WTC11 (cell line): ENCODE measurements at regions not wholly inside any gene's neighbourhood (a gene's known extent, or its start where the extent isn't known, plus 50 kb on each side); places are given as distances from the start of the nearest gene placed in this dataset.

Source experiments
- ATF1 ChIP-seq: sonication (generic); formaldehyde crosslinking; IDR thresholded peaks from 2 replicates; pipeline ENCODE4 v1.8.1; 2023; ENCODE audit warnings: mild to moderate bottlenecking, moderate library complexity, missing genetic modification reagents
- CBFB ChIP-seq: sonication (generic); formaldehyde crosslinking; IDR thresholded peaks from 2 replicates; pipeline ENCODE4 v1.8.1; 2022; ENCODE audit warnings: mild to moderate bottlenecking, low read depth, missing genetic modification reagents
- FOXK1 ChIP-seq: sonication (generic); formaldehyde crosslinking; IDR thresholded peaks from 2 replicates; pipeline ENCODE4 v1.8.0; 2022; ENCODE audit warnings: mild to moderate bottlenecking, moderate library complexity, missing genetic modification reagents
- NR3C1 ChIP-seq: sonication (generic); formaldehyde crosslinking; conservative IDR thresholded peaks from 2 replicates; pipeline ENCODE4 v1.8.1; 2023; ENCODE audit warnings: low read depth, mild to moderate bottlenecking, missing genetic modification reagents
- ZNF416 ChIP-seq: fragments of 250-450 bp; sonication (Bioruptor Pico); IDR thresholded peaks from 2 replicates; pipeline ENCODE4 v1.9.0; 2021; ENCODE audit warnings: mild to moderate bottlenecking, inconsistent platforms
- TF ChIP-seq, protein P1 (sequence below): sonication (generic); formaldehyde crosslinking; IDR thresholded peaks from 2 replicates; pipeline ENCODE4 v1.8.1; 2022; ENCODE audit warnings: low read depth, mild to moderate bottlenecking, moderate library complexity, missing genetic modification reagents, borderline replicate concordance
- TF ChIP-seq, protein P2 (sequence below): sonication (generic); formaldehyde crosslinking; IDR thresholded peaks from 2 replicates; pipeline ENCODE4 v1.8.0; 2023; ENCODE audit warnings: missing genetic modification reagents
- TF ChIP-seq, protein P3 (sequence below): sonication (generic); formaldehyde crosslinking; IDR thresholded peaks from 2 replicates; pipeline ENCODE4 v1.8.0; 2022; ENCODE audit warnings: mild to moderate bottlenecking, missing genetic modification reagents
- TF ChIP-seq, protein P4 (sequence below): sonication (generic); formaldehyde crosslinking; IDR thresholded peaks from 2 replicates; pipeline ENCODE4 v1.8.0; 2022; ENCODE audit warnings: mild to moderate bottlenecking, missing genetic modification reagents
- TF ChIP-seq, protein P5 (sequence below): fragments of 200-600 bp; IDR thresholded peaks from 2 replicates; pipeline ENCODE4 v1.8.0; 2022; ENCODE audit warnings: antibody characterized with exemption

DNA sequence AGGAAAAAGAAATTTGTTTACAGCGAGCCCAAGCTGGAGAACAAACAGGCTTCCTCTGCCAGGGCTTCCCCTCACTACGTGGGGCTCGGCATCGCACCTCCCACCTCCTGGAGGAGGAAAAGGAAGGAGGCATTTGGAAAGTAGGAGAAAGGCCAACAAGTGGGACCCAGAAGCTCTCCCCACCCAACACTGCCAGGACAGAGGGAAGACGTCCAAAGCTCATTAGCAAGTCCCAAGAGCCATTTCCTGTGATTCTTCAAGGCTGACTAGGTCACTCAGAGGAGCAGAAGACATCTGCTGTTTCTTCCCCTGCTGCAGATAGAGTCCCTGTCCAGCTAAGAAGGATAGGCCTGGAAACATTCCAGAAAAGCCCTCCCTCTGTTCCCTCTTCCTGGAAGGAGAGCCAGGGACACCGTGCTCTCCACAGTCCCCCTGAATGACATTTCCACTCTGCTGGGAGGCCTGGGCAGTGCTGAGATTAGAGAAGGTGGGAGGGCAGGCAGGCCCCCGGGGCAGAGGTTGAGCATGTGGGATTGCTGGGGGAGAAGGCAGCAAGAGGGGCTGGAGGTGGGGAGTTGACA is 57.0 kb upstream of the NEURL1B start:
- TF ChIP-seq, protein P1, sequence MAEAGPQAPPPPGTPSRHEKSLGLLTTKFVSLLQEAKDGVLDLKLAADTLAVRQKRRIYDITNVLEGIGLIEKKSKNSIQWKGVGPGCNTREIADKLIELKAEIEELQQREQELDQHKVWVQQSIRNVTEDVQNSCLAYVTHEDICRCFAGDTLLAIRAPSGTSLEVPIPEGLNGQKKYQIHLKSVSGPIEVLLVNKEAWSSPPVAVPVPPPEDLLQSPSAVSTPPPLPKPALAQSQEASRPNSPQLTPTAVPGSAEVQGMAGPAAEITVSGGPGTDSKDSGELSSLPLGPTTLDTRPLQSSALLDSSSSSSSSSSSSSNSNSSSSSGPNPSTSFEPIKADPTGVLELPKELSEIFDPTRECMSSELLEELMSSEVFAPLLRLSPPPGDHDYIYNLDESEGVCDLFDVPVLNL = no peak
- TF ChIP-seq ATF1 (CRISPR knock-in tag) (no peak), ZNF416 (CRISPR knock-in tag) (no peak), NR3C1 (CRISPR knock-in tag) (no peak), CBFB (CRISPR knock-in tag) (no peak), FOXK1 (CRISPR knock-in tag) (no peak)
- TF ChIP-seq, protein P2, sequence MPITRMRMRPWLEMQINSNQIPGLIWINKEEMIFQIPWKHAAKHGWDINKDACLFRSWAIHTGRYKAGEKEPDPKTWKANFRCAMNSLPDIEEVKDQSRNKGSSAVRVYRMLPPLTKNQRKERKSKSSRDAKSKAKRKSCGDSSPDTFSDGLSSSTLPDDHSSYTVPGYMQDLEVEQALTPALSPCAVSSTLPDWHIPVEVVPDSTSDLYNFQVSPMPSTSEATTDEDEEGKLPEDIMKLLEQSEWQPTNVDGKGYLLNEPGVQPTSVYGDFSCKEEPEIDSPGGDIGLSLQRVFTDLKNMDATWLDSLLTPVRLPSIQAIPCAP (CRISPR knock-in tag) = no peak
- TF ChIP-seq, protein P3, sequence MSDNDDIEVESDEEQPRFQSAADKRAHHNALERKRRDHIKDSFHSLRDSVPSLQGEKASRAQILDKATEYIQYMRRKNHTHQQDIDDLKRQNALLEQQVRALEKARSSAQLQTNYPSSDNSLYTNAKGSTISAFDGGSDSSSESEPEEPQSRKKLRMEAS (CRISPR knock-in tag) = no peak
- TF ChIP-seq, protein P4, sequence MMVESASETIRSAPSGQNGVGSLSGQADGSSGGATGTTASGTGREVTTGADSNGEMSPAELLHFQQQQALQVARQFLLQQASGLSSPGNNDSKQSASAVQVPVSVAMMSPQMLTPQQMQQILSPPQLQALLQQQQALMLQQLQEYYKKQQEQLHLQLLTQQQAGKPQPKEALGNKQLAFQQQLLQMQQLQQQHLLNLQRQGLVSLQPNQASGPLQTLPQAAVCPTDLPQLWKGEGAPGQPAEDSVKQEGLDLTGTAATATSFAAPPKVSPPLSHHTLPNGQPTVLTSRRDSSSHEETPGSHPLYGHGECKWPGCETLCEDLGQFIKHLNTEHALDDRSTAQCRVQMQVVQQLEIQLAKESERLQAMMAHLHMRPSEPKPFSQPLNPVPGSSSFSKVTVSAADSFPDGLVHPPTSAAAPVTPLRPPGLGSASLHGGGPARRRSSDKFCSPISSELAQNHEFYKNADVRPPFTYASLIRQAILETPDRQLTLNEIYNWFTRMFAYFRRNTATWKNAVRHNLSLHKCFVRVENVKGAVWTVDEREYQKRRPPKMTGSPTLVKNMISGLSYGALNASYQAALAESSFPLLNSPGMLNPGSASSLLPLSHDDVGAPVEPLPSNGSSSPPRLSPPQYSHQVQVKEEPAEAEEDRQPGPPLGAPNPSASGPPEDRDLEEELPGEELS = no peak
- TF ChIP-seq, protein P5, sequence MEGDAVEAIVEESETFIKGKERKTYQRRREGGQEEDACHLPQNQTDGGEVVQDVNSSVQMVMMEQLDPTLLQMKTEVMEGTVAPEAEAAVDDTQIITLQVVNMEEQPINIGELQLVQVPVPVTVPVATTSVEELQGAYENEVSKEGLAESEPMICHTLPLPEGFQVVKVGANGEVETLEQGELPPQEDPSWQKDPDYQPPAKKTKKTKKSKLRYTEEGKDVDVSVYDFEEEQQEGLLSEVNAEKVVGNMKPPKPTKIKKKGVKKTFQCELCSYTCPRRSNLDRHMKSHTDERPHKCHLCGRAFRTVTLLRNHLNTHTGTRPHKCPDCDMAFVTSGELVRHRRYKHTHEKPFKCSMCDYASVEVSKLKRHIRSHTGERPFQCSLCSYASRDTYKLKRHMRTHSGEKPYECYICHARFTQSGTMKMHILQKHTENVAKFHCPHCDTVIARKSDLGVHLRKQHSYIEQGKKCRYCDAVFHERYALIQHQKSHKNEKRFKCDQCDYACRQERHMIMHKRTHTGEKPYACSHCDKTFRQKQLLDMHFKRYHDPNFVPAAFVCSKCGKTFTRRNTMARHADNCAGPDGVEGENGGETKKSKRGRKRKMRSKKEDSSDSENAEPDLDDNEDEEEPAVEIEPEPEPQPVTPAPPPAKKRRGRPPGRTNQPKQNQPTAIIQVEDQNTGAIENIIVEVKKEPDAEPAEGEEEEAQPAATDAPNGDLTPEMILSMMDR = no peak
